Trophoblast cell (in vitro differentiated cells and primary cell): ENCODE measurements at regions not wholly inside any gene's neighbourhood (a gene's known extent, or its start where the extent isn't known, plus 50 kb on each side); places are given as distances from the start of the nearest gene placed in this dataset.

Source experiments
- DNase-seq, 2 donors: peaks; one replicate each; pipeline ENCODE4 v3.0.0-alpha.2; 2016
- H2AFZ ChIP-seq: 2 replicates; pipeline ENCODE4 v1.6.1; 2013; ENCODE audit warnings: low read length, moderate library complexity, mild to moderate bottlenecking; ENCODE audit not compliant: insufficient read depth, poor library complexity
- H2AK5ac ChIP-seq: 2 replicates; pipeline ENCODE4 v1.6.1; 2013; ENCODE audit warnings: mild to moderate bottlenecking, low read length
- H2BK120ac ChIP-seq: 2 replicates; pipeline ENCODE4 v1.6.1; 2013; ENCODE audit warnings: low read length, mild to moderate bottlenecking, moderate library complexity; ENCODE audit not compliant: insufficient read depth, poor library complexity
- H2BK12ac ChIP-seq: 2 replicates; pipeline ENCODE4 v1.6.1; 2013; ENCODE audit warnings: mild to moderate bottlenecking, low read length, moderate library complexity
- H2BK5ac ChIP-seq: 2 replicates; pipeline ENCODE4 v1.6.1; 2013; ENCODE audit warnings: low read length, low read depth, moderate library complexity, mild to moderate bottlenecking; ENCODE audit not compliant: poor library complexity
- H3K14ac ChIP-seq: 2 replicates; pipeline ENCODE4 v1.6.1; 2013; ENCODE audit warnings: mild to moderate bottlenecking, low read length
- H3K18ac ChIP-seq: 2 replicates; pipeline ENCODE4 v1.6.1; 2013; ENCODE audit warnings: mild to moderate bottlenecking, low read length
- H3K23ac ChIP-seq: 2 replicates; pipeline ENCODE4 v1.6.1; 2013; ENCODE audit warnings: low read length
- H3K27ac ChIP-seq: 2 replicates; pipeline ENCODE4 v1.5.1; 2013; ENCODE audit warnings: low read depth, mild to moderate bottlenecking, inconsistent platforms, low read length, moderate library complexity
- H3K27me3 ChIP-seq: 2 replicates; pipeline ENCODE4 v1.6.1; 2013; ENCODE audit warnings: inconsistent platforms, mild to moderate bottlenecking, low read length, moderate library complexity; ENCODE audit not compliant: insufficient read depth
- H3K36me3 ChIP-seq, 2 experiments: 1 replicate in 1 of 2; 2 replicates in 1 of 2; pipeline ENCODE4 v1.6.1; 2013; ENCODE audit warnings: low read length in 2 of 2, mild to moderate bottlenecking in 2 of 2, moderate library complexity in 1 of 2; ENCODE audit not compliant: insufficient read depth in 2 of 2, control insufficient read depth in 1 of 2
- H3K4ac ChIP-seq: 2 replicates; pipeline ENCODE4 v1.6.1; 2013; ENCODE audit warnings: low read depth, mild to moderate bottlenecking, low read length, moderate library complexity
- H3K4me1 ChIP-seq, 2 experiments: 1 replicate in 1 of 2; 2 replicates in 1 of 2; pipeline ENCODE4 v1.6.1; 2013; ENCODE audit warnings: low read length in 2 of 2, mild to moderate bottlenecking in 2 of 2, moderate library complexity in 1 of 2; ENCODE audit not compliant: insufficient read depth in 2 of 2, control insufficient read depth in 1 of 2
- H3K4me2 ChIP-seq: 2 replicates; pipeline ENCODE4 v1.6.1; 2013; ENCODE audit warnings: inconsistent platforms, mild to moderate bottlenecking, low read length, moderate library complexity
- H3K4me3 ChIP-seq: 2 replicates; pipeline ENCODE4 v1.5.1; 2013; ENCODE audit warnings: mild to moderate bottlenecking, low read depth, low read length, inconsistent platforms
- H3K79me1 ChIP-seq: one replicate; pipeline ENCODE4 v1.6.1; 2013; ENCODE audit warnings: low read length
- H3K79me2 ChIP-seq: 2 replicates; pipeline ENCODE4 v1.6.1; 2013; ENCODE audit warnings: low read length, mild to moderate bottlenecking; ENCODE audit not compliant: control insufficient read depth, insufficient read depth, poor library complexity
- H3K9ac ChIP-seq: 2 replicates; pipeline ENCODE4 v1.6.1; 2013; ENCODE audit warnings: mild to moderate bottlenecking, low read length
- H3K9me3 ChIP-seq: 2 replicates; pipeline ENCODE4 v1.6.1; 2013; ENCODE audit warnings: low read depth, mild to moderate bottlenecking, control low read depth, inconsistent platforms, low read length; ENCODE audit not compliant: insufficient read depth
- H4K12ac ChIP-seq: 2 replicates; pipeline ENCODE4 v1.6.1; 2013; ENCODE audit warnings: low read depth, mild to moderate bottlenecking, low read length, moderate library complexity
- H4K8ac ChIP-seq: 2 replicates; pipeline ENCODE4 v1.6.1; 2013; ENCODE audit warnings: low read depth, mild to moderate bottlenecking, low read length, moderate library complexity
- H4K91ac ChIP-seq: one replicate; pipeline ENCODE4 v1.6.1; 2013; ENCODE audit warnings: low read depth, mild to moderate bottlenecking, low read length, moderate library complexity
- WGBS: extraction: QIAGEN DNeasy Blood & Tissue Kit; methylation state at CpG from one replicate; pipeline ENCODE4 v1.1.7; 2013; ENCODE audit warnings: missing lambda C conversion rate; ENCODE audit not compliant: insufficient read length, insufficient coverage; ENCODE audit errors: extremely low coverage; 5-methylcytosine and 5-hydroxymethylcytosine counted together

DNA sequence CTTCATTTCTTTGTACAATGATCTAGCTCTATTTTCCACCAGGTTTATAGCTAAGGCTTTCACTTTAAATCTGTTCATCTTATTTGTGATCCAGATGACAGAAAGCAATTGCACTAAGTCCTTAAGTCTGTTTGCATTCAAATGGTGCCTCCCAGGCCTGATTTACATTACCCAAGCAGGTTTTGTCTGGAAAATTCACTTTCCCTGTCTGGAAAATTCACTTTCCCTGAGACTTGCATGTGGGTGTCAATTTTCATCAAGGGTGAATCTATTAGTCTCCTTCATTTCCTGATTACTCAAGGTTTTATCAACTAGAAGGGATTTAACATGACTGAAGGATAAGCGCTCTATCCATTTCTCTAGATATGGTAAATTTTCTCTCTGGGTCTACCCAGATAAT lies 1480.2 kb upstream of the GOT2 start:
- no peak overlapping the region for H4K91ac ChIP-seq
- no peaks in the 10 kb centered on the region for H3K27me3 ChIP-seq
- H3K4me2 ChIP-seq: no peak overlapping the region
- no peaks in the 10 kb centered on the region for H3K79me1 ChIP-seq
- no peaks in the 10 kb centered on the region for H3K36me3 ChIP-seq
- H3K14ac ChIP-seq: no peak overlapping the region
- no peak overlapping the region for H4K12ac ChIP-seq
- no peaks in the 10 kb centered on the region for H3K79me2 ChIP-seq
- no CpG with 5 or more reads among the region's 1 CpG for WGBS
- H3K4ac ChIP-seq: no peak overlapping the region
- H2BK12ac ChIP-seq: no peak overlapping the region
- H3K9me3 ChIP-seq: no peaks in the 10 kb centered on the region
- no peak overlapping the region for H3K4me3 ChIP-seq
- H4K8ac ChIP-seq: no peak overlapping the region
- H3K4me1 ChIP-seq: no peaks in the 10 kb centered on the region
- H2AK5ac ChIP-seq: no peak overlapping the region
- H2BK5ac ChIP-seq: no peak overlapping the region
- no peak overlapping the region for H2BK120ac ChIP-seq
- H3K27ac ChIP-seq: no peak overlapping the region
- H3K23ac ChIP-seq: no peak overlapping the region
- H3K9ac ChIP-seq: no peak overlapping the region
- no peak overlapping the region for H2AFZ ChIP-seq
- H3K18ac ChIP-seq: no peak overlapping the region
- no peak for DNase-seq

DNA sequence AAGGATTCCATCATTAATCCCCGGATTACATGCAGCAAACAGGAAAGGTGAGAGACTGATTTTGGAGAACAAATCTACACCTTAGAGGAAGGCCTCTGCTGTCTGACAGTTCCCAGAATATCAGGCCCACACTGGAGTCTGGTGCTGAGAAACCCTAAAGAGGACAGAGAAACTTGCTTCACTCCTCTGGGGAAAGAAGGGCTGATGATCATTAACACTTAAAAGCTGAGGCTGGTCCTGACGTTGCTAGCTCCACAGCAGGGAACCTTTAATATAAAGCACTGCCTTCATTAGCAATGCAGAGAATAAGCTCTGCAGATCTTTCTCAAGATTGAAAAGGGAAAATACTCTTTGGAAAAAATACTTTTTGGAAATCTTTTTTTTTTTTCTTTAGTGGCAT lies 1472.4 kb upstream of the GOT2 start:
- H3K18ac ChIP-seq: no peak overlapping the region
- no CpG with 5 or more reads among the region's 2 CpGs for WGBS
- DNase-seq: no peak

DNA sequence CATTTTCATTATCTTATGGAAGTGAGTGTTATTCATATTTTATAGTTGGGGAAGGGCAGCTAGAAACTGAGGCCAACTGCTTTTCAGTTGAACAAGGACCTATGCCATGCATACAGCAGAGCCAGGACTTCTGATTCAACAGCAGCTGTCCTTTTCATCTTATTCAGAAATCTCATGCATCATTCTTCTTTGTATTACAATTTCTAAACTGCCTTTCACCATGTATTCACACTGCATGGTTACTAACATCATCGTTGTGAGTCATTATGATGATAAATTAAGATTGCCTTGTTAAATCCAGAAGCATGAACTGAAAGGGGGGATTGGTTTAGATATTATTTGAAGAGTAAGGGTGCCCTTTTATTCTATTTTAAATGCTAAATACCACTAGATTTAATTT lies 1470.1 kb upstream of the GOT2 start:
- H3K4me3 ChIP-seq: no peak overlapping the region
- DNase-seq: no peak
- no peak overlapping the region for H3K23ac ChIP-seq
- H2BK120ac ChIP-seq: no peak overlapping the region
- no peak overlapping the region for H3K9ac ChIP-seq
- H2BK5ac ChIP-seq: no peak overlapping the region
- H3K4me1 ChIP-seq: no peaks in the 10 kb centered on the region
- H3K36me3 ChIP-seq: no peaks in the 10 kb centered on the region
- no peak overlapping the region for H4K12ac ChIP-seq
- H3K18ac ChIP-seq: no peak overlapping the region
- H3K4ac ChIP-seq: no peak overlapping the region
- no peak overlapping the region for H4K8ac ChIP-seq
- no peaks in the 10 kb centered on the region for H3K79me2 ChIP-seq
- no peaks in the 10 kb centered on the region for H3K27me3 ChIP-seq
- no CpG with 5 or more reads among the region's 1 CpG for WGBS
- H2AFZ ChIP-seq: no peak overlapping the region
- no peak overlapping the region for H2BK12ac ChIP-seq
- H3K14ac ChIP-seq: no peak overlapping the region
- no peaks in the 10 kb centered on the region for H3K9me3 ChIP-seq
- H3K4me2 ChIP-seq: no peak overlapping the region
- no peak overlapping the region for H4K91ac ChIP-seq
- H3K79me1 ChIP-seq: no peaks in the 10 kb centered on the region
- H2AK5ac ChIP-seq: no peak overlapping the region
- H3K27ac ChIP-seq: no peak overlapping the region

More for the DNA sequence above, 1472.4 kb upstream of the GOT2 start:
- H2AK5ac ChIP-seq: no peak overlapping the region
- no peaks in the 10 kb centered on the region for H3K36me3 ChIP-seq
- H3K27ac ChIP-seq: no peak overlapping the region
- H3K27me3 ChIP-seq: no peaks in the 10 kb centered on the region
- H3K4ac ChIP-seq: no peak overlapping the region
- H2BK5ac ChIP-seq: no peak overlapping the region
- H3K14ac ChIP-seq: no peak overlapping the region
- no peak overlapping the region for H3K4me3 ChIP-seq
- H3K4me1 ChIP-seq: no peaks in the 10 kb centered on the region
- no peak overlapping the region for H3K9ac ChIP-seq
- H3K4me2 ChIP-seq: no peak overlapping the region
- no peaks in the 10 kb centered on the region for H3K9me3 ChIP-seq
- H2AFZ ChIP-seq: no peak overlapping the region
- H3K79me1 ChIP-seq: no peaks in the 10 kb centered on the region
- H2BK120ac ChIP-seq: no peak overlapping the region
- no peak overlapping the region for H3K23ac ChIP-seq
- H4K12ac ChIP-seq: no peak overlapping the region
- H2BK12ac ChIP-seq: no peak overlapping the region
- no peaks in the 10 kb centered on the region for H3K79me2 ChIP-seq
- H4K8ac ChIP-seq: no peak overlapping the region
- no peak overlapping the region for H4K91ac ChIP-seq

DNA sequence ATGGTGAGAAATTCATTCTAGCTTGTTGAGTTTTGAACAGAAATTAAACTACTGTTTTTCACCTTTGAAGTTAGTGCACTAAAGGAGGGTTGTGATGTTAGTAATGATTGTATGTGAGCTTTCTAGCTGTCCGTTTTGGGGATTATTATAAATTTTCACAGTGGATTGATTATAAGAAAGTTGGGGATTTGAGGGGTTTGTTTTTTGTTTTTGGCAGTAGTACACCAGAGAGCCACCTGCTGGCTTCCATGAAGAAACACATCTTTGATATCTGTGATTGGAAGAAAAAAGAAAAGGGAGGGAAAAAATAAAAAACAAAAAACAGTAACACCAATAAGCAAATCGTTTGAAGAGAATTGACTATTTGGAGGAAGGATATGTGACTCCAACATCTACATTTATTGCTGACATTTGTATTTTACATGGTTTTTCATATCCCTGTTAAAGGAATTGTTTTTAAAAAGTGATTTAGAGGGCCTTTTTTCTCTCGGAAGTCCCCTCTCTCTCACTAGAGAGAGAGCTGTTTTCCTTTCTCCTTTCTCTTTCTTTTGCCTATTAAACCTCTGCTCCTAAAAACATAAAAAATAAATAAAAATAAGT lies 1469.5 kb upstream of the GOT2 start:
- no CpG with 5 or more reads among the region's 3 CpGs for WGBS
- no peaks in the 10 kb centered on the region for H3K4me1 ChIP-seq

More for the DNA sequence above, 1469.5 kb upstream of the GOT2 start:
- Histone ChIP-seq H3K9ac (no peak overlapping the region), H3K14ac (no peak overlapping the region), H3K18ac (no peak overlapping the region), H3K27ac (no peak overlapping the region), H2BK120ac (no peak overlapping the region), H3K79me1 (no peaks in the 10 kb centered on the region), H3K23ac (no peak overlapping the region), H4K8ac (no peak overlapping the region), H4K91ac (no peak overlapping the region), H2BK12ac (no peak overlapping the region), H3K4me3 (no peak overlapping the region), H3K9me3 (no peaks in the 10 kb centered on the region), H4K12ac (no peak overlapping the region), H3K36me3 (no peaks in the 10 kb centered on the region), H2AFZ (no peak overlapping the region), H3K4me2 (no peak overlapping the region), H2BK5ac (no peak overlapping the region), H2AK5ac (no peak overlapping the region), H3K79me2 (no peaks in the 10 kb centered on the region), H3K4ac (no peak overlapping the region), H3K27me3 (no peaks in the 10 kb centered on the region)
- no peak for DNase-seq
